ENCODE measurements at regions not wholly inside any gene's neighbourhood (a gene's known extent, or its start where the extent isn't known, plus 50 kb on each side); places are given as distances from the start of the nearest gene placed in this dataset.
"Not testable (repeated sequence)": the region's sequence is repeated elsewhere in the genome, so short reads cannot be mapped to it uniquely, and the experiment has no call there.

DNA sequence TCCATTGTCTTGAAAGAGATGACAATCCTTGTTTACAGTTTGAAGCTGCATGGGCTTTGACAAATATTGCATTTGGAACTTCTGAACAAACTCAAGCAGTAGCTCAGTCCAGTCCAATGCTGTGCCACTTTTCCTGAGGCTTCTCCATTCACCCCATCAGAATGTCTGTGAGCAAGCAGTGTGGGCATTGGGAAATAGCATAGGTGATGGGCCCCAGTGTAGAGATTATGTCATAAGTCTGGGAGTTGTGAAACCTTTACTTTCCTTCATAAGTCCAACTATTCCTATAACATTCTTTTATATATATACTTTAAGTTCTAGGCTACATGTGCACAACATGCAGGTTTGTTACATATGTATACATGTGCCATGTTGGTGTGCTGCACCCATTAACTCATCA, 163.4 kb upstream of the NT5E start:
- TF ChIP-seq MAZ (IDR thresholded peaks at IDR 0.05; ENCODE audit: borderline replicate concordance, low read depth, low read length); RFX5 (IDR thresholded peaks at IDR 0.05; ENCODE audit: low read depth, low read length); CTCF (conservative IDR thresholded peaks at IDR 0.05; ENCODE audit: low read depth, low read length); SMC3 (IDR thresholded peaks at IDR 0.05; ENCODE audit: low read depth, low read length): not testable (repeated sequence)

Measured in IMR-90 (cell line).